Peyer's patch (tissue), 4 donors: ENCODE measurements at regions not wholly inside any gene's neighbourhood (a gene's known extent, or its start where the extent isn't known, plus 50 kb on each side); places are given as distances from the start of the nearest gene placed in this dataset.

ENCODE experiments used
- CTCF ChIP-seq, 6 experiments: fragments of 450-650 bp in 4 of 6; fragments of 200-600 bp in 2 of 6; sonication (generic) in 1 of 6; IDR thresholded peaks; one replicate each; pipeline ENCODE4 v1.5.1; 2017 to 2019; ENCODE audit warnings: antibody characterized with exemption in 6 of 6, mild to moderate bottlenecking in 3 of 6, moderate library complexity in 1 of 6
- POLR2A ChIP-seq, 2 donors: fragments of 450-650 bp; IDR thresholded peaks; one replicate each; pipeline ENCODE4 v1.5.1; 2017; ENCODE audit warnings: antibody characterized with exemption in 2 of 2, mild to moderate bottlenecking in 2 of 2, moderate library complexity in 2 of 2

GRCh38 chr3:27888562-27888961 lies 166.4 kb upstream of the EOMES start:
- TF ChIP-seq CTCF (IDR thresholded peaks at IDR 0.05) = peak in 1 of 6 experiments; percentile 2
- TF ChIP-seq POLR2A (IDR thresholded peaks at IDR 0.05) = no peak
